Lung (tissue), 11 donors: ENCODE measurements at regions not wholly inside any gene's neighbourhood (a gene's known extent, or its start where the extent isn't known, plus 50 kb on each side); places are given as distances from the start of the nearest gene placed in this dataset.
"Not testable (repeated sequence)": the region's sequence is repeated elsewhere in the genome, so short reads cannot be mapped to it uniquely, and the experiment has no call there.

Source experiments
- ATAC-seq: fragments of 200-7000 bp; cut with Tn5 transposase; one replicate; pipeline ENCODE4 v1.9.1; 2020; ENCODE audit warnings: moderate number of reproducible peaks; ENCODE audit not compliant: insufficient read depth, low FRiP score
- DNase-seq, 3 donors: peaks; one replicate each; pipeline ENCODE4 v3.0.0-alpha.2; 2013 to 2017
- H3K27ac ChIP-seq, 2 donors: one replicate each; pipeline ENCODE4 v1.5.1; 2013; ENCODE audit warnings: mild to moderate bottlenecking in 2 of 2, moderate library complexity in 2 of 2, control low read depth in 1 of 2, inconsistent platforms in 1 of 2, low read depth in 1 of 2, low read length in 1 of 2
- H3K27me3 ChIP-seq, 3 donors: one replicate each; pipeline ENCODE4 v1.5.1; 2013; ENCODE audit warnings: low read length in 2 of 3; ENCODE audit not compliant: control insufficient read depth in 3 of 3, insufficient read depth in 3 of 3
- H3K36me3 ChIP-seq, 4 donors: one replicate each; pipeline ENCODE4 v1.5.1; 2013; ENCODE audit warnings: low read length in 4 of 4, mild to moderate bottlenecking in 1 of 4, moderate library complexity in 1 of 4; ENCODE audit not compliant: control insufficient read depth in 4 of 4, insufficient read depth in 4 of 4
- H3K4me1 ChIP-seq, 5 donors: one replicate each; pipeline ENCODE4 v1.5.1; 2013; ENCODE audit warnings: low read length in 5 of 5, mild to moderate bottlenecking in 2 of 5, moderate library complexity in 1 of 5; ENCODE audit not compliant: control insufficient read depth in 5 of 5, insufficient read depth in 5 of 5
- H3K4me3 ChIP-seq: one replicate; pipeline ENCODE4 v1.5.1; 2013; ENCODE audit warnings: mild to moderate bottlenecking, control low read depth, moderate library complexity
- H3K9ac ChIP-seq, 2 donors: one replicate each; pipeline ENCODE4 v1.5.1; 2013; ENCODE audit warnings: low read length in 2 of 2, control low read depth in 1 of 2; ENCODE audit not compliant: insufficient read depth in 1 of 2
- H3K9me3 ChIP-seq, 4 donors: one replicate each; pipeline ENCODE4 v1.5.1; 2013; ENCODE audit warnings: low read length in 3 of 4, mild to moderate bottlenecking in 1 of 4, moderate library complexity in 1 of 4; ENCODE audit not compliant: control insufficient read depth in 4 of 4, insufficient read depth in 3 of 4
- WGBS, 2 donors: extraction: QIAGEN DNeasy Blood & Tissue Kit; methylation state at CpG; one replicate each; pipeline ENCODE4 v1.1.7; 2013; 5-methylcytosine and 5-hydroxymethylcytosine counted together
- TF ChIP-seq, protein P1 (sequence below): IDR thresholded peaks from 2 replicates; pipeline ENCODE4 v1.5.1; 2012; ENCODE audit warnings: mild to moderate bottlenecking; ENCODE audit errors: control extremely low read depth, extremely low read depth
- donor health status: control.
- donor health status: control.
- donor health status: Bipolar disorder and iron deficiency.
- donor health status: healthy.
- donor health status: DM: yes; HTN: yes; CAD: no.

DNA sequence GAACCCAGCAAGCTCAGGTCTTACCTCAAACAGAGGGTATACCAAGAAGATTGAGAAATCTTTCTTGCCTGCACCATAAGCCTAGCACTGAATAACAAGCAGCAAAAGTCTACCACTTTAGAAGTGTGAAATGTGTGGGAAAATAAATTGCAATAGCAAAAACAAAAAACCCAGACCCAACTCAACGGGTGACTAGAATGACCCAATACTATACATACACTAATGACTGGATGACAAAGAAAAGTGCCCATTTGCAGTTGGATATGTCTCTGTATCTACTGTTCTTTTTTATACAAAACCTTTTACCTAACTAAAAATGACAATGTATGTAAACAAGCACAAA, 950.6 kb downstream of the TRIB2 start:
- Histone ChIP-seq H3K4me1 (no peaks in the 10 kb centered on the region), H3K4me3 (no peak overlapping the region), H3K27ac (no peak overlapping the region), H3K9ac (no peak overlapping the region), H3K27me3 (no peaks in the 10 kb centered on the region), H3K9me3 (no peaks in the 10 kb centered on the region), H3K36me3 (no peaks in the 10 kb centered on the region)
- DNase-seq (no peak), ATAC-seq (no peak)
- TF ChIP-seq, protein P1, sequence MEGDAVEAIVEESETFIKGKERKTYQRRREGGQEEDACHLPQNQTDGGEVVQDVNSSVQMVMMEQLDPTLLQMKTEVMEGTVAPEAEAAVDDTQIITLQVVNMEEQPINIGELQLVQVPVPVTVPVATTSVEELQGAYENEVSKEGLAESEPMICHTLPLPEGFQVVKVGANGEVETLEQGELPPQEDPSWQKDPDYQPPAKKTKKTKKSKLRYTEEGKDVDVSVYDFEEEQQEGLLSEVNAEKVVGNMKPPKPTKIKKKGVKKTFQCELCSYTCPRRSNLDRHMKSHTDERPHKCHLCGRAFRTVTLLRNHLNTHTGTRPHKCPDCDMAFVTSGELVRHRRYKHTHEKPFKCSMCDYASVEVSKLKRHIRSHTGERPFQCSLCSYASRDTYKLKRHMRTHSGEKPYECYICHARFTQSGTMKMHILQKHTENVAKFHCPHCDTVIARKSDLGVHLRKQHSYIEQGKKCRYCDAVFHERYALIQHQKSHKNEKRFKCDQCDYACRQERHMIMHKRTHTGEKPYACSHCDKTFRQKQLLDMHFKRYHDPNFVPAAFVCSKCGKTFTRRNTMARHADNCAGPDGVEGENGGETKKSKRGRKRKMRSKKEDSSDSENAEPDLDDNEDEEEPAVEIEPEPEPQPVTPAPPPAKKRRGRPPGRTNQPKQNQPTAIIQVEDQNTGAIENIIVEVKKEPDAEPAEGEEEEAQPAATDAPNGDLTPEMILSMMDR: no peak
- 88 to 91% methylated on average over 1 of the region's 1 CpG for WGBS, 2 donors

DNA sequence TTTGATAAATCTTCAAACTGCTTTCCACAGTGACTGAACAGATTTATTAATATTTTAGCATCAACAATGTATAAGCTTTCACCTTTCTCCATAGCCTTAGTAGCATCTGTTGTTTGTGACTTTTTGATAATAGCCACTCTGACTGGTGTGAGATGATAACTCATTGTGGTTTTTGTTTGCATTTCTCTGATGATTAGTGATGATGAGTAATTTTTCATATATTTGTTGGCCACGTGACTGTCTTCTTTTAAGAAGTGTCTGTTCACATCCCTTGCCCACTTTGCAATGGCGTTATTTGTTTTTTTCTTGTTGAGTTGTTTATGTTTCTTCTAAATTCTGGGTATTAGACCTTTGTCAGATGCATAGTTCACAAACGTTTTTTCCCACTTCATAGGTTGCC, 952.9 kb downstream of the TRIB2 start:
- H3K4me3 ChIP-seq: no peak overlapping the region
- H3K9me3 ChIP-seq: no peaks in the 10 kb centered on the region
- TF ChIP-seq, protein P1: no peak
- DNase-seq (no peak), ATAC-seq (no peak)
- H3K36me3 ChIP-seq: no peaks in the 10 kb centered on the region
- H3K27ac ChIP-seq: no peak overlapping the region
- H3K27me3 ChIP-seq: no peaks in the 10 kb centered on the region
- H3K4me1 ChIP-seq: no peaks in the 10 kb centered on the region
- H3K9ac ChIP-seq: no peak overlapping the region
- 48 to 58% methylated on average over 3 of the region's 3 CpGs for WGBS, 2 donors

DNA sequence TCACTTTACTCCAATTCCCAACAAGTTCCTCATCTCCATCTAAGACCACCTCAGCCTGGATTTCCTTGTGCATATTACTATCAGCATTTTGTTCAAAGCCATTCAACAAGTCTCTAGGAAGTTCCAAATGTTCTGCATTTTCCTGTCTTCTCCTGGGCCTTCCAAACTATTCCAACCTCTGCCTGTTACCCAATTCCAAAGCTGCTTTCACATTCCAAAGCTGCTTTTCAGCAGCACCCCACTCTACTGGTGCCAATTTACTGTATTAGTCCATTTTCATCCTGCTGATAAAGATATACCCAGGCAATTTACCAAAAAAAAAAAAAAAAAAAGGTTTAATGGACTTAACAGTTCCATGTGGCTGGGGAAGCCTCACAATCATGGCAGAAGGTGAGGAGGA, 957.1 kb downstream of the TRIB2 start:
- not testable (repeated sequence) for H3K36me3 ChIP-seq, H3K4me3 ChIP-seq, H3K9ac ChIP-seq, DNase-seq, H3K9me3 ChIP-seq, ATAC-seq, H3K4me1 ChIP-seq, H3K27me3 ChIP-seq, H3K27ac ChIP-seq

DNA sequence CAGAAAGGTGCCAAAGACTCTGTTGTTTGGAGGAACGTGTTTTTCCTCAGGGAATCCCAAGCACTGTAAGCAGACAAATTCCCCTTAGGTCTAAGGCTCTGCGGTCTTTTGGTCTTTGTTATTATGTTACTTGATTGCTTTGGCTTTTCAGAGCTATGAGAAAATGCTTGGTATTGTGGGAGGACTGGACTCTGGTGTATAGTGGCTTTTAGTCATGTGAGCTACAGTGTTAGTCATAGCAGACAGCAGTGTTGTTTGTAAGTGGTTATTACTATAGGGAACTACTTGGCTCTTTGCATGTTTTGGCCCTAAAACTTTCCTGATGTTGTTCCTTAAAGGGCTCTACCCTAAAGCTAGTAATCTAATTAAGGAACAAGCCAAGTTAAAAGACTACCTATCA, 956.2 kb upstream of the LRATD1 start:
- 73 to 77% methylated on average over 2 of the region's 2 CpGs for WGBS, 2 donors
- Histone ChIP-seq H3K4me1 (no peaks in the 10 kb centered on the region), H3K9ac (no peak overlapping the region), H3K36me3 (no peaks in the 10 kb centered on the region), H3K9me3 (peaks cover 0 to 6% (median 0%) of the 10 kb centered on the region in 4 donors), H3K27ac (no peak overlapping the region), H3K27me3 (no peaks in the 10 kb centered on the region), H3K4me3 (no peak overlapping the region)
- no peak for ATAC-seq
- TF ChIP-seq, protein P1: no peak
- DNase-seq: no peak
